ENCODE measurements at regions not wholly inside any gene's neighbourhood (a gene's known extent, or its start where the extent isn't known, plus 50 kb on each side); places are given as distances from the start of the nearest gene placed in this dataset.

DNA sequence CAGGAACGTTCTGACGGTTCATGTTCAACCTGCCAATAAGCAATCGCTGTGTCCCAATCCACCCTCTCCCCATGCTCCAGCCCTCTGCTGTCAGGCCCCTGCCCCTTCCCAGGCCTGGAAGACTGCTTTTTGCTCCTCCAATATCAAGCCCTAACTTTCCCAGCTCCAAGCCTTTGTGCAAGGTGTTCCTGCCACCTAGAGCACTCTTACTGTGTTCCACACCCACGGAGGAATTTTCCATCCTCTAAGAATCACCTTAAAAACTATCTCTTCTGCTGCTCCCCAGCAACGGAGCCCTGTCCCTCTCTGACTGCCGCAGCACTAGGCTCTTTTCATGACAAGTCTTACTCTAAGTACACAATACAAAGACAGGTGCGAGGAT, 657.9 kb downstream of the AJAP1 start:
- TF ChIP-seq, protein P1, sequence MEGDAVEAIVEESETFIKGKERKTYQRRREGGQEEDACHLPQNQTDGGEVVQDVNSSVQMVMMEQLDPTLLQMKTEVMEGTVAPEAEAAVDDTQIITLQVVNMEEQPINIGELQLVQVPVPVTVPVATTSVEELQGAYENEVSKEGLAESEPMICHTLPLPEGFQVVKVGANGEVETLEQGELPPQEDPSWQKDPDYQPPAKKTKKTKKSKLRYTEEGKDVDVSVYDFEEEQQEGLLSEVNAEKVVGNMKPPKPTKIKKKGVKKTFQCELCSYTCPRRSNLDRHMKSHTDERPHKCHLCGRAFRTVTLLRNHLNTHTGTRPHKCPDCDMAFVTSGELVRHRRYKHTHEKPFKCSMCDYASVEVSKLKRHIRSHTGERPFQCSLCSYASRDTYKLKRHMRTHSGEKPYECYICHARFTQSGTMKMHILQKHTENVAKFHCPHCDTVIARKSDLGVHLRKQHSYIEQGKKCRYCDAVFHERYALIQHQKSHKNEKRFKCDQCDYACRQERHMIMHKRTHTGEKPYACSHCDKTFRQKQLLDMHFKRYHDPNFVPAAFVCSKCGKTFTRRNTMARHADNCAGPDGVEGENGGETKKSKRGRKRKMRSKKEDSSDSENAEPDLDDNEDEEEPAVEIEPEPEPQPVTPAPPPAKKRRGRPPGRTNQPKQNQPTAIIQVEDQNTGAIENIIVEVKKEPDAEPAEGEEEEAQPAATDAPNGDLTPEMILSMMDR (conservative IDR thresholded peaks at IDR 0.05; ENCODE audit: low read depth, low read length), result no peak
- TF ChIP-seq EZH2 (IDR thresholded peaks at IDR 0.05; ENCODE audit: low read length, unreplicated experiment), result no peak
- no peak for TF ChIP-seq EZH2phosphoT487 (IDR thresholded peaks at IDR 0.05; ENCODE audit: borderline replicate concordance, low read length)
